NCI-H2227 (cell line): ENCODE measurements at regions not wholly inside any gene's neighbourhood (a gene's known extent, or its start where the extent isn't known, plus 50 kb on each side); places are given as distances from the start of the nearest gene placed in this dataset.

Experiments
- DNase-seq: peaks from one replicate; lab custom pipeline; 2025; ENCODE audit not compliant: unreplicated experiment; lab: John Stamatoyannopoulos, UW

DNA sequence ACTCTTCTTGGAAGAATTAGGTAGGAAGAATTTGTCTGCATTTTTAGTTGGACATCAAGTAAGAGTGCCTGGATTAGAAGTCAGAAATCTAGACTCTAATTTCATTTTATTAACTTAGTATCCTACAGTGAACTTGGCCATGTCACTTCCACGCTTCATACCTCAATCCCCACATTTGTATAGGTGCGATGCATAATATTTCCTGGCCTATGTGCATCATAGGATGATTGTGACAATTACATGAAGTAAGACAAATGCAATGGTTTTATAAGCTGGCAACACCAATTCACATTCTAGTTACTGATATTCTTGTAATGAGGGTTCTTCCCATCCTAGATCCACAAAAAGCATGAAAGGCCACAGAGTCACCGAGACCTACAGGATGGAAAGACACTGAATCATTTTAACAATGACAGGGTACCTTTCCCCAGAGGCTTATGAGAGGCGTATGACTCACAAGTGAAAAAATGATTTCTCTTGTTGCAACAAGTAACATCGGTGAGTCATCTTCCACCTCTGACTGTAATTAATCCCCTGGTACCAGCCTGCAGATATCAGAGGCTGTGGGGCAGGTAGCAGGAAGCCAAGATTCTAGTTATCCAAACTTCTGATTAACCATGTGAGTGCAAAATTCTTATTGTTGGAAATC lies 56.0 kb upstream of the OR5AK2 start:
- DNase-seq = no peak

DNA sequence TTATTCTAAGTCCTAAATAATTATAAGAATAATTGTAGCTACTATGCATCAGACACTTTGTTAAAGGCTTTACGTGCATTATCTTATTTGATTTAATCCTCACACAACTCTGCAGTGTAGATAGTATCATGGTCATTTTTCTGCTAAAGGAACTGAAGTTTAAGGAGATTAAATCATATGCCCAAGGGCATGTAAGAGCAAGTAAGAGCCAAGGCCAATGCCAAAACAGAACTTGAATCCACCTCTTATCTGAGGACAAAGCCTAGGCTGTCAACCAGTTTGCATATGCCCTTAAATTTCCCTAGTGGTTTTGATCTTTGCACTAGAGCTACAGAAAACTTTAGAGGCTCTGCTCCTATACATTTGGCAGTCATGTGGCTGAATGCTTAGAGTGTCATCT lies 65.6 kb upstream of the OR5AK2 start:
- no peak for DNase-seq

DNA sequence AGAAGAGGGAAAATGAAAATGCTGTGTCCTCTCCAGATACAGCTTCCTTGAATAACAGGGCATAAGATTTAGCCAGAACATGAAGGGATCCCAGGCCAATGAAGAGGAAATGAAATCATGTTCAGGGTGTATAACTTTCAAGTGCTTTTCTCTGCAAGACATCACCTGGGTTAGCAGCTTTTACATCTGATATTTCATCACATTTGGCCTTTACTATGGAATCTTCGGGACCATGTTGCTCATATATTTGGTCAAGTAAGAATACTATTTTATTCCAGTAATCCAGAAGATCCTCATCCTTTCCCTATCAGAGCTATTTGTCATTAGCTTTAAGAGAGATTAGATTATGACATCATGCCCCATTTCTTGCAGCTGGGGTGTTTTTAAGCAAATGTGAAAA lies 66.3 kb upstream of the OR5AK2 start:
- DNase-seq = no peak

DNA sequence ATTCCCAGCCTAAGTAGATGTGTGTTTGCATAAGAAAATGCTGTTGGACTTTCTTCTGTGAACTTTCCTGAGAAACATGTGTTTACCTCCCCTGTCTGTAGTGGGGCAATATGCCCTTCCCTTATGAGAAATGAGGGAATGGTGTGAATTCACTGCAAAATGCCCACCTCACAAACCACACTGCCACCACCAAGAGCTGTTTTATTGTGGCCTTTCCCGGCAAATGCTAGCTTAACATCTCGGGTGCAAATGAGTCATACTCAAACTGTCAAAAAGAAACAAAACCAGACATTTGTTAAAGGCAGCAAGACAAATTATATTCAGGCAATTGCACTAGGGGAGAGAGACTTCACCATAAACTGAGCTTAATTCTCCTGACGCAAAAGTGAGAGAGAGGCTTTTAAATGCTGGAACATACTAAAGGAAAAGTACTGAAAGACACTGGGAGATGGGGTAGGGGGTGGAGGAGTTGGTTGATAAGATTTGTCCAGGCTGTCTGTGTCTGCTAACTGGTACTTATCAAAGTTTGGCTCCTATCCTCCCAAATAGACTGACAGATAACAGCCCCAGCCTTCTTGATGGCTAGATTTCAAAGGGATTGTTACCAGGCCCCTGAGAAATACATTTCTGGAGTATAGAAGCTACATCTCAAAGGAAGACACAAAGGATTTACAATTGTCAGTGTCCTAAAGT lies 70.9 kb upstream of the OR5AK2 start:
- DNase-seq = no peak

DNA sequence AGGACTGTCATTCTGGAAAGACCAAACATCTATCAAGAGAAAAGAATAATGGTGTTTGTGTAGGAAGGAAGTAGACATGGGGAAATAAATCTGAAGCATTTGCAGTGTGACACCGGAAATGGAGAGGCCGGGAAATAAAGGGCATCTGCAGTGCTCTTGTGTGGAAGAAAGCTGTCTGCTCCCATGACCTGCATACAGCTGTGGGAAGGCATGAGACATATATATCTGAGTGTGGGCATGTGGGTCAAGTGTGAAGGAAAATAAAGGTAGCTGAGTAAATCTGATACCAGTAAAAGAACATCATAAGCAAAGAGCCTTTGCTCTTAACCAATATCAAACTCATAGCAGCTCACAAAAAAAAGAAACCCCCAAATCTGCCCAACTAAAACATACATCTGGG lies 72.1 kb upstream of the OR5AK2 start:
- no peak for DNase-seq

DNA sequence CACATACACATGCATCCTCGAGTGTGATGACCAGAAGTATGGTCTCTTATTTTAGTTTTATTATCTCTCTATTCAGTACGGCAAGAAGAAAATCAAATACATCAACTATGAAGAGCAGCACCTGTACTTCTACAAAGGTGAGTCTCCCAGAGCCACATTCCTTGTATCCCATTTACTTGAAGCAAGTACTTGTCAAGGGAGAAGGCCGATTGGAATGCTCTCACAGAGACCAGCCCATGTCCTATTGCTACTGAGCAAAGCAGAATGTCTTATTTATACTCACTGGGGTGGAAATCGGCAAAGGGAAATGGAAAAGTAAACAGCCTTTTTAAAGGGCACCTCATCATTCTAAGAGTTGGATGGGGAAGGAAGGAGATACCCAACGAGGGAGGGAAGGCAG lies 72.6 kb upstream of the OR5AK2 start:
- no peak for DNase-seq

DNA sequence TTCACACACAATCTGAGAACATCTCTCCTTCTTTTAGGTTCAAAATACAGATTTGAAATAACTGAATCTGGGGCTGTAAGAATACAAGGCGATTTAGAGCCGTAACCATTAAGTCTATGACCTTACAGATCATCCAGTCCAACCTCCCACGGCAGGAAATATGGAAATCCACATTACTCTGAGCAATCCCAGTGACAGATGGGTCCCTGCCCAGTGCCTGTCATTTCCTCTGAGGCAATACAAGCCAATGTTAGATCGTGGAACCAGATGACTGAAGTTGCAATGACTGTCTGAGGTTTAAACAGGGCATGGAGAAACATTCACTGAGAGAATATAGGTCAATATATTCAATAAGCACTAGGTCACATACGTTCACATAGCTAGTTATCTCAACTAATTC lies 77.4 kb upstream of the OR5AK2 start:
- DNase-seq = no peak

DNA sequence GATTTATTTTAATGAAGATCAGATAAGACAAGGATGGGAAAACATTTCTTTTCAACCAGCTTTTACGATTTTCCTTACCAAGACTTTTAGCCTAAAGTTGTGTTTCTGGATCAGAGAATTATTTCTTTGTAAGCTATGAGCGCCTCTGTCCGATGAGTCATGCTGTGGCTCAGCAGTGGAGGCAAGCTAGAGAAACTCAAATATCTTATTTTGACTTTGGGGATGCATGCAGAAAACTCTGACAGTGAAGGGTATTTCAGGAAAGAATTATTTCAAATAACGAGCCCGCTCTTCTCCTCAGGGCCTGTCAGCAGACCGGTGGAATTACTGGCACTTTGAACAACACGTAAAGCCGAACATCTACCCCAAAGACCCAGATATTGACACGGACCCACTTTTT lies 77.9 kb upstream of the OR5AK2 start:
- no peak for DNase-seq

DNA sequence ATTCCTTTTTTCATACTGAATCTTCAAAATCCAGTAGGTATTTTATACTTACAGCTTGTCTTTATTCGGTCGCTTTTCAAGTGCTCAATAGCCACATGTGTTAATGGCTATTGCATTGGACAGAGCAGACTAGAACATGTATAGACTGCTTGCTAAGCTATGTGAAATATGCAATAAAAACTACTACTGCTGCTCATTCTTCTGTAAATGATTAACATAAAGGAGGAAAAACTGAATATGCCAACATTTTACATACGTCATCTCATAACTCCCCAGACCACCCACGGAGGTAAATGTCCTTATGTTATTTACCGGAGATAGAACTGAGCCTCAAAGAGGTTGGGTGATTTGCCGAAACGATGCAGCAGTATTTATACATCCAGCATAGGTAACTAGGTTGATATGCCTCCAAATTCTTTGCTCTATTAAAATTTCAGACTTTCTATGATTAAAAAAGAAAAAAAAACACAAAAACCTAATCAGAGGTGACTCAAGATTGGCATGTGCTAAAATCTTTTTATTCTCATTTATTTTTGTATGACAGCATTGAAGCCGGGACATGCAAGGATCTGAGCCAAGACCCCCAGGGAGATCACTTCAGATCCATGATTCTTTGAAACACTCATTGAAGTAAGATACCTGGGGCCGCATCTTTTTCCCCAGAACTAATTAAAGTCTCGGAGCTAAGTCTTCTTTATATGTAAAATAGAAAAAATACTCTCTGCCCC lies 78.5 kb upstream of the OR5AK2 start:
- no peak for DNase-seq

DNA sequence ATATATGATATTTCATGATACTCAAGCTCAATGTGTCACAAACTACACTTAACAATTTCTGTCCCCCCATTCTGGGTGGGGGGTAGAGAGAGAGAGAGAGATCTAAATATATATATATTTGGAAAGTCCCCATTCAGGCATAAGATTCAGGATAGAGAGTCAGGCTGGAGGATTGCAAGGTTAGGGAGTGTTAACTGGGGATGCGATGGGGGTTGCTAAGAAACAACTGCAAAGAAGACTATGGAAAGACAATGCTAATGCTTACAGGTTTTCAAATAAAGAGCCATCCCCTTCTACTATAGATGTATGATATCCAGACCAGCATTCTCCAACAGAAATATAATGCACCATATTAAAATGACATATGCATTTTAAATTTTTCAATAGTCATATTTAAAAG lies 79.2 kb upstream of the OR5AK2 start:
- DNase-seq = no peak

DNA sequence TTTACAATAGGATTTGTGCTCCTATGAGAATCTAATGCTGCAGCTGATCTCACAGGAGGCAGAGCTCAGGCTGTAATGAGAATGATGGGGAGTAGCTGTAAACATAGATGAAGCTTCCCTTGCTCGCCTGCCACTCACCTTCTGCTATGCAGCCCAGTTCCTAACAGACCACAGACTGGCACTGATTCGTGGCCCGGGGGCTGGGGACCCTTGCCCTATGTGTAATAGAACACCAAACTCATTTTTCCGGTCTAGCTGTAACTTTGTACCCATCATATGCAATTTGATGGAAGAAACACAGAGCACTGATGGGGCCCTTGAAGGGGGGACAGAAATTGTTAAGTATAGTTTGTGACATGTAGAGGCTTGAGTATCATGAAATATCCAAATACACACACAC lies 79.6 kb upstream of the OR5AK2 start:
- no peak for DNase-seq

DNA sequence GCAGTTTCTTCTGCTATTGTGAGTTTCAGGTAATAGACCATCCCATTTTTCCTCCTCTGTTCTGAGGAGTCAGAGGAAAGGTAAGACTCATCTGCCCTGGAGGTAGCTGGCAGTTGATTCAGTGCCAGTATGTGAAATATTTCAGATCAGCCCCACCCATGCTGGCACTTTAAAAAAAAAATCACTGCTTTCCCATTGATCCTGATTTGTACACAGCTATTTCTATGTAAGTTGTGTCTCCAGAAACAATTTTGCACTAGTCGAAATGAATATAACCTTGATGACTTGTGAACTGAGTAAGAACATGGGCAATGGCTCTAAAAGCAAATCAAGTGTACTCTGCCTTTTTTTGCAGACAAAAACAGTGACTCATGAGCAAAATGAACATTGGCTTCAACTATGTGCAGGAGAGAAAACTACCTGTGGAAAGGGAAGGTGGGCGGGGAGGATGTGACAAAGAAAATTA lies 82.0 kb upstream of the OR5AK2 start:
- DNase-seq = no peak

DNA sequence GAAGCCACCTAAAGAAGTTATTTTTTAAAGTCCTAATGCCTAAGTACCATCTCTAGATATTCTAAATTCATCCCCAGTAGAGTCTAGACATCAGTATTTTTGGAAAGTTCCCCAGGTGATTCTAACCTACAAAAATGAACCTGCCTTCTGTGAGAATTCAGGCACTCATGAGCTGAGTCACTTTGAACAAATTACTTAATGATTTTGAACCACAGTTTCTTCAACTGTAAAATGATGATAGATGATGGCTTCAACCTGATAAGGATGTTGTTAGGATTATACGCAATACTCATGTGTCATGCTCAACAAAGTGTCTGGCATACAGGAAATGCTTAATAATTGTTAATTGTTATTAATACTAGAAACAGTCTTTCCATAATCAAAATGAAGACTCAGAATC lies 82.8 kb upstream of the OR5AK2 start:
- DNase-seq = no peak

DNA sequence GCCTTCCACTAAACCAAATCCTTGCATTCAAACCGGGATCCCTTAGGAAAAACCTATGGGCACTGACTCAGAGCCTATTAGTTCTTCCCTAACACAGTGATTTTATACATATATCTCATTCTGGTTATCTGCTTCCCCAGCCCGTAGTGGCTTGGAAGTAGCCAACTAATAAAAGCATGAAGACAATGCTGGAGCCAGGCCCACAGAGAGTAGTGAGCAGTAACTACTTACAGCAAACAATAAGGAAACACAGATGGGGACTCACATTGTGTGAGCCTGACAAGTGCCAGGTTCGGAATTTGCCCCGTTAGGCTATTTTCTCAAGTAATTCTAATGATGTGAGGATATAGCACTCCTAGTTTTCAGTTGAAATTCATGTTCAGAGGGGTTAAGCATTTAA lies 83.3 kb upstream of the OR5AK2 start:
- DNase-seq = no peak

DNA sequence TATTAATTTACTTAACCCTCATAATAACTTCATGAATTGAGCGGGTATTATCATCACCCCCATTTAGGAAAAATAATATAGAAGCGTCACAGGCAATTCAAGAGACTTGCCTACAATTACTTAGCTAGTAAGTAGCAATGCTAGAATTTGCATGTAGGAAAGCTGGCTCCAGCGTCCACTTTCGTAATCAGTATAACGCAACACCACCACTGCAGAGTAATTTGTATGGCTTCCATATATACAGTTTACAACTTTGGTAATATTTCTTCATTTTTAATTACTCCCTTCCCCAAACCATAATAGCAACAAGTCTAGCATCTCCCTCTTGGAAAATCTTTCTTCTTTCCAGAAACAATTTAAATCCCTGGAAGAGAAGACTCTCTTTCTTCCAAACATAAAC lies 89.9 kb upstream of the OR5AK2 start:
- no peak for DNase-seq

DNA sequence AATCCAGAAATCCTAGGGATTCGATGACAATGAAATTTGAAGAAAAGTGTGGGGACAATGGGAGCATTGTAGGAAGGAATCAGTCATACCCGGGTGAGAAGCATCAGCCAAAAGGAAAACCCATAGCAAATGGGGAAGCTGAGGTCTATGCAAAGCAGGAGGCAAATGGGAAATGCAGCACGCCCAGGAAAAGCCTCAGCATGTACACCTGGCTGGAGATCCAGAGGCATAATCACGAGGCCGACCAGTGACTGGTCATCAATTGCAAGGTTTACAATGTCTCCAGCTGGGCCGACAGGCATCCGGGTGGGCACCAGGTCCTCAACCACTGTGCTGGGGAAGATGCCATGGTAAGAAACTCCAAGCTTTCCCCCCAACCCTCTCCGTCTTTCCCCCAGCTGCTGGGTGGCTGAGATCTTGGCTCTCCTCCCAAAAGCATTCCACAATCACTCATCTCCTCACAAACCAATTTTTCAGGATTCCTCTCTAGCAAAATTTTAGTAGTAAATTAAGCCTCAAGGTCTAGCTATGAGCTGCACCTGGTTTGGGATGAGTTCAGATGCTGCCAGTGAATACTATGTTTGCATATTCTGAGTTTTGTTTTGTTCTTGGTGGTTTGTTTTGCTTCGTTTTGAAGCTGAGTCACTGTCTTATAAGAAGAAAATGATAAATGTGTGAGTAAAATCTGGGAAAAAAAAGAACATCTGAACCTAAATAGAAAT lies 98.0 kb upstream of the OR5AK2 start:
- no peak for DNase-seq

DNA sequence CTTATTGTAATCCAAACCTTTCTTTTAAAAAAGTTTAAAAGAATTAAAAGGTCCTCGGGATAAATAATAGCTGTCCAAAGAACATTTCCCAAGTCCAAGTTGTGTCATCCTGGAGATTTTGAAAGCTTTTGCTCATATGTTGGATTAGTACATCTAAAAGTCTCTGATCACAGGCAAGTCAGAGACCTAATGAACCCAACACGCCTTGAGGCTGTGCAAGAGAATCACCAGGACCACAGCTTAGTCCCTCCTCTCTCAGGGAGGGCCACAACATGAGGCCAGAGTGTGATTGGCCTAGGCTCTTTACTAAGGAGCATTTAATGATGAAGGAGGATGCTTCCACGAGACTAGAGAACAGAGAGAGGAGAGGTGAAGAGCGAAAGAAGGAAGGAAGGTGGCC lies 98.7 kb upstream of the OR5AK2 start:
- DNase-seq = no peak

DNA sequence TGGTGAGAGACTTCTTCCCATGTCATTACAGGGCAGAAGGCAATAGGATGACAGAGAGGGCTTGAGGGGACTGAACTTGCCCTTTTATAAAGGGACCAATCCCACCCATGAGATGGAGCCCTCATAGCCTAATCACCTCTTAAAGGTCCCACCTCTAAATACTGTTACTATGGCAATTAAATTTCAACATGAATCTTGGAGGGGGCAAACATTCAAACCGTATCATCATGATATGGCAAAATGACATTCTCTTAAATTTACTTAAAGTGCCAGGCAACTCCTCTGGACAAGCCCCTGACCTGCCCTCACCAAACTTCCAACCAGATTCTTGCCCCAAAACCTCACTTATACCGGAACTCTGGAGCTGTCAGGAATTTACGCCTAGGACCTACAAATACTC lies 100.8 kb upstream of the OR5AK2 start:
- no peak for DNase-seq

DNA sequence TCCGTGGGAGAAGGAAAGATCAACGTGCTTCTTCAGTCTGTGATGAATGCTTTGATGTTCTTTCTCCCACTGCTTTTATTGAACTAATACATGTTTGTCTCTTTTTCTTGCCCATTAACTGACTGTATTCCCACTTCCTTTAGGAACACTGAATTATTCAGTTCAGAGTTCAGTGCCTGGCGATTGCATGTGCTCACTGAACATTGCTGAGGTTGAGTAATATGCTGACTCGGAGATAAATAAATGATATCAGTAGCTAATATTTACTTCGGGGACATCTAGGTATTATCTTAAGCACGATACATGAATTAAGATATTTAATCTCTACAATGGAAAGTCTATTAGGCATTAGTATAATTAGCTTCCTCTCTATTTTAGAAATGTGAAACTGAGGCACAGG lies 102.3 kb upstream of the OR5AK2 start:
- DNase-seq = no peak

DNA sequence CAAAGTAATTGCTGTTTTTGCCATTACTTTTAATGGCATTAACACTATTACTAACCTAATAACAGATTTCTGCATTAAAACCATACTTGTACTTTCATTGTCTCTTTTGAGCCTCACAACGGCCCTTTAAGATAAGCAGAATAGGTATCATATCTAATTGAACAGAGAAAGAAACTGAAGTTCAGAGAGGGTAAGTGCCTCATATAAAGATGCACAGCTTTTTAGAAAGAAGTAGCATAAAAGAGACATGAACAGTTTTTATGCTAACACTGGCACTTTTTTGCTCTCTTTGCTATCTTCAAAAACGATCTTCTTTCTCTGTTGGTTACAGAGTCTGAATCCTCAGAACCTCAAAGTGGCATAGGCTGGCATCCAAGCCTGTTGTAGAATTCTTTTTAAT lies 102.9 kb upstream of the OR5AK2 start:
- DNase-seq = no peak

DNA sequence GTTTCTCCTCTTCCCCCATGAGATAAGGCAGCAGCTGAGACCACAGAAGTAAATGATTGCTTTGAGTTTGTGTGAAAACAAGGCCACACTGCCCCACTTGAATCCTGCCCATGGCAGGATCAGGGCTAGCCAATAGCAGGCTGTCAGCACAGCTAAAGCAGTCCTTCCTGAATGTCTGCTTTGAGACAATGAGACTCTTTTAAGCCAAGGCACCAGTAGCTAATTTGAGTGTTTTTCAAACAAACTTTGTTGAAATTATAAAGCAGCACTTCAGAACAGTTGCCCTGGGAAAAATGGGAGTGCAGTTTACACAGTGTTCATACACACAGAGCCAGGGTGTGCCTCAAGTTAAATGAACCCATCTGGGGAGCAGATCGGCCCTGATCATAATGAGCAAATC lies 103.5 kb upstream of the OR5AK2 start:
- DNase-seq = no peak
